OCI-LY3 (cell line): ENCODE measurements at regions not wholly inside any gene's neighbourhood (a gene's known extent, or its start where the extent isn't known, plus 50 kb on each side); places are given as distances from the start of the nearest gene placed in this dataset.

Source experiments
- EZH2phosphoT487 ChIP-seq: fragments of 200-600 bp; shearing (Covaris generic); IDR thresholded peaks from 2 replicates; pipeline ENCODE4 v1.6.1; 2018; ENCODE audit warnings: antibody characterized with exemption, mixed run types, low read depth
- TF ChIP-seq, protein P1 (sequence below): fragments of 200-600, 300-600 bp; sonication (generic); IDR thresholded peaks from 2 replicates; pipeline ENCODE4 v1.5.1; 2014; ENCODE audit warnings: antibody characterized with exemption, low read length, low read depth

DNA sequence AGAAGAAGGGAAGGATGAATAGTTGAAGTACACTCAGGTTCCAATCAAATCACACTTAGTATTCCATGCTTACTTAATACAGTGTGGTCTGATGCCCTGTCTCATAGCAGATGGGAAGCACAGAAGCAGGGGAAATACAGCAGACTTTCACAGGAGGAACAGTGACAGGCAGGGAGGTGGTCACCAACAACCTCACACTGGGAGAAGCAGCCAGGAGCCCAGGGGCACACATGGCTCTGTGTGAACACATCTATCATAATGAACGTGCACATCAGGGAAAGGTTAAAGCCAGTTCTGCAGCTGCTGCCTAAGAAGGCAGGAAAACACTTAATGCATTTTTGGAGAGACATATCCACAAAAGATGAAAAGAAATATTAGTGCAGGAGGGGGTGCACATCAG lies 312.3 kb downstream of the MED10 start:
- TF ChIP-seq, protein P1, sequence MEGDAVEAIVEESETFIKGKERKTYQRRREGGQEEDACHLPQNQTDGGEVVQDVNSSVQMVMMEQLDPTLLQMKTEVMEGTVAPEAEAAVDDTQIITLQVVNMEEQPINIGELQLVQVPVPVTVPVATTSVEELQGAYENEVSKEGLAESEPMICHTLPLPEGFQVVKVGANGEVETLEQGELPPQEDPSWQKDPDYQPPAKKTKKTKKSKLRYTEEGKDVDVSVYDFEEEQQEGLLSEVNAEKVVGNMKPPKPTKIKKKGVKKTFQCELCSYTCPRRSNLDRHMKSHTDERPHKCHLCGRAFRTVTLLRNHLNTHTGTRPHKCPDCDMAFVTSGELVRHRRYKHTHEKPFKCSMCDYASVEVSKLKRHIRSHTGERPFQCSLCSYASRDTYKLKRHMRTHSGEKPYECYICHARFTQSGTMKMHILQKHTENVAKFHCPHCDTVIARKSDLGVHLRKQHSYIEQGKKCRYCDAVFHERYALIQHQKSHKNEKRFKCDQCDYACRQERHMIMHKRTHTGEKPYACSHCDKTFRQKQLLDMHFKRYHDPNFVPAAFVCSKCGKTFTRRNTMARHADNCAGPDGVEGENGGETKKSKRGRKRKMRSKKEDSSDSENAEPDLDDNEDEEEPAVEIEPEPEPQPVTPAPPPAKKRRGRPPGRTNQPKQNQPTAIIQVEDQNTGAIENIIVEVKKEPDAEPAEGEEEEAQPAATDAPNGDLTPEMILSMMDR, result no peak
- TF ChIP-seq EZH2phosphoT487, result no peak
